Testis (tissue), 2 donors: ENCODE measurements at regions not wholly inside any gene's neighbourhood (a gene's known extent, or its start where the extent isn't known, plus 50 kb on each side); places are given as distances from the start of the nearest gene placed in this dataset.

ENCODE experiments used
- DNase-seq: peaks from one replicate; pipeline ENCODE4 v3.0.0-alpha.2; 2019
- H3K27ac ChIP-seq, 2 donors: fragments of 200-600 bp; sonication (generic); one replicate each; pipeline ENCODE4 v1.5.1; 2019
- H3K27me3 ChIP-seq: fragments of 200-600 bp; sonication (generic); one replicate; pipeline ENCODE4 v1.5.1; 2019
- H3K36me3 ChIP-seq: fragments of 200-600 bp; sonication (generic); one replicate; pipeline ENCODE4 v1.5.1; 2017; ENCODE audit warnings: low read depth; ENCODE audit errors: missing control alignments
- H3K4me1 ChIP-seq: fragments of 200-600 bp; sonication (generic); one replicate; pipeline ENCODE4 v1.5.1; 2019
- H3K4me3 ChIP-seq, 2 donors: fragments of 200-600 bp; sonication (generic); one replicate each; pipeline ENCODE4 v1.5.1; 2017 to 2019
- H3K9me3 ChIP-seq: fragments of 200-600 bp; sonication (generic); one replicate; pipeline ENCODE4 v1.5.1; 2017
- CTCF ChIP-seq, 3 experiments: fragments of 450-650 bp in 2 of 3; fragments of 200-600 bp in 1 of 3; sonication (generic) in 1 of 3; IDR thresholded peaks; one replicate each; pipeline ENCODE4 v1.5.1; 2016 to 2019; ENCODE audit warnings: antibody characterized with exemption in 3 of 3, mild to moderate bottlenecking in 2 of 3, moderate library complexity in 1 of 3
- POLR2A ChIP-seq: fragments of 450-650 bp; IDR thresholded peaks from one replicate; pipeline ENCODE4 v1.6.1; 2017; ENCODE audit warnings: antibody characterized with exemption, mild to moderate bottlenecking, moderate library complexity
- WGBS, 2 donors: methylation state at CpG; one replicate each; pipeline ENCODE4 v1.1.5; 2018; 5-methylcytosine and 5-hydroxymethylcytosine counted together
- intact Hi-C: fragments of 100-400 bp; cut with DNase I; formaldehyde crosslinking; loops from one replicate; pipeline ENCODE4 v1.15.1; 2023; ENCODE audit warnings: low total_unique reads

DNA sequence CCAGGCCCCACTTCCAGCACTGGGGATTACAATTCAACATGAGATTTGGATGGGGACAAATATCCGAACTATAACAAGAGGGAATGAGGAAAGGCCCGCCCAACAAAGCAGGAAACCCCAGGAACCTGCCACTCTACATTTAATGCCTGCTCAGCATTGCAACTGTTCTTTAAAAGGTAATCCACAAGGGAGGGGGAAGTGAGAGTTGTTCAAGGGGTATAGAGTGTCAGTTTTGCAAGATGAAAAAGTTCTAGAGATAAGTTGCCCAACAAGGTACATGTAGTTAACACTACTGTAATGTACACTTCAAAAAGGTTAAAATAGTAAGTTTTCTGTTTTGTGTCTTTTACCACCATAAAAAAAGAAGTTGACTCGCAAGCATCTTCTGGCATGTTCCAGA lies 137.6 kb downstream of the MBD2 start:
- intact Hi-C loops: no loop called here
- WGBS, 2 donors: 93 to 96% methylated on average over 3 of the region's 3 CpGs
- TF ChIP-seq POLR2A (no peak), CTCF (IDR thresholded peaks at IDR 0.05) (no peak)
- Histone ChIP-seq H3K27me3 (no peaks in the 10 kb centered on the region), H3K36me3 (no peaks in the 10 kb centered on the region), H3K4me1 (no peaks in the 10 kb centered on the region), H3K27ac (no peak overlapping the region), H3K4me3 (no peak overlapping the region), H3K9me3 (no peaks in the 10 kb centered on the region)
- DNase-seq: no peak

DNA sequence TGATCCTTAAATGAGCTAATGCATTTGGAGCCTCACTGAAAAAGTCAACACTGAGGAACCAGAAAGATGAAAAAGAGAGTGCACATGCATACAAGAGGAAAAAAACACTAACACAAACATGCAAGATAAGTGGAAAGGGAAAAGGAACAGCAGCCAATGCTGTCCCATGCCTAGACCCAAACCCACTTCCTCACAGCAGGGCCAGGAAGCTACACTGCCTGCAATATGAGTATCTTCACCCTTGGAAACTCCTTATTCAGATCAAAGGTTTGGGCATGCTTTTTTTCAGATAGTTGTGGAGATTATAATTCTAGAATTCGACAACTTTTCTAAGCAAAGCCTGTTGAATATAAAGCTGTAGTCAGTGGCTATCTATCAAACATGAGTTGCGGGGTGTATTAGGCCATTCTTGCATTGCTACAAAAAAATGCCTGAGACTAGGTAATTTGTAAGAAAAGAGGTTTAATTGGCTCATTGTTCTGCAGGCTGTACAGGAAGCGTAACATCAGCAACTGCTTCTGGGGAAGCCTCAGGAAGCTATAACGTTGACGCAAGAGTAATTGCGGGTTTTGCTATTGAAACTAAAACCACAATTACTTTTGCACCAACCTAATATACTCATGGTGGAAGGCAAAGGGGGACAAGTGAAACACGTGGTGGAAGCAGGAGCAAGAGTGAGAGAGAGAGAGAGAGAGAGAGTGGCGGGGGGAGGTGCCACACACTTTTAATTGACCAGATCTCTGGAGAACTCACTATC lies 138.2 kb downstream of the MBD2 start:
- DNase-seq: no peak
- intact Hi-C loops: no loop called here
- TF ChIP-seq CTCF (IDR thresholded peaks at IDR 0.05) (no peak), POLR2A (no peak)
- WGBS, 2 donors: 84 to 85% methylated on average over 8 of the region's 8 CpGs
- Histone ChIP-seq H3K27me3 (no peaks in the 10 kb centered on the region), H3K4me3 (no peak overlapping the region), H3K9me3 (no peaks in the 10 kb centered on the region), H3K36me3 (no peaks in the 10 kb centered on the region), H3K4me1 (no peaks in the 10 kb centered on the region), H3K27ac (no peak overlapping the region)

GRCh38 chr18:54080858-54081257 lies 143.6 kb downstream of the MBD2 start:
- TF ChIP-seq POLR2A: no peak
- no peak for TF ChIP-seq CTCF (IDR thresholded peaks at IDR 0.05)
- no peaks in the 10 kb centered on the region for H3K36me3 ChIP-seq
- 57 to 63% methylated on average over 2 of the region's 2 CpGs for WGBS, 2 donors
- H3K4me3 ChIP-seq: no peak overlapping the region
- no peaks in the 10 kb centered on the region for H3K9me3 ChIP-seq
- intact Hi-C loops: no loop called here
- no peak overlapping the region for H3K27ac ChIP-seq
- no peaks in the 10 kb centered on the region for H3K4me1 ChIP-seq
- no peaks in the 10 kb centered on the region for H3K27me3 ChIP-seq
- no peak for DNase-seq

- Histone ChIP-seq H3K36me3 (no peaks in the 10 kb centered on the region), H3K27me3 (no peaks in the 10 kb centered on the region), H3K4me3 (no peak overlapping the region), H3K27ac (no peak overlapping the region), H3K4me1 (no peaks in the 10 kb centered on the region), H3K9me3 (no peaks in the 10 kb centered on the region)
- intact Hi-C loops: no loop called here
- DNase-seq: no peak
- no peak for TF ChIP-seq POLR2A
- TF ChIP-seq CTCF (IDR thresholded peaks at IDR 0.05): no peak
- 30 to 50% methylated on average over 1 of the region's 1 CpG for WGBS, 2 donors
Observed at GRCh38 chr18:54076166-54076565, 148.3 kb downstream of the MBD2 start.

DNA sequence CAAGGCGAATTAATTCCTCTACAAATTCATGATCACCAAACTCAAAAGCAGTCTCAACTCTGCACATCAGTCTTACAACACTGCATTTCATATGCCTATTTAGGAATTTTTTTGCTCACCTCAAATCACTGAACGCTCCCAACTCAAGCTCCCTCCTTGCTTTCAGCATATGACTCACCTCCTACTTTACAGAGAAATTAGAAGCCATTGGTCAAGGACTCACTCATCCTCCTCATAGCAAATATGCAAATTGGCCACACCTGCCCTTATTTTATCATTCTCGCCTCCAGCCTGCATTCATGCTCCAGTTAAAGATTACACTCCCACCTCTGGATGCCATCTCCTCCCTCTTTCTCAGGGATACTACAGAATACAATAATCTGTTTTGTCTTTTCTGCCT lies 148.8 kb downstream of the MBD2 start:
- no peaks in the 10 kb centered on the region for H3K4me1 ChIP-seq
- H3K9me3 ChIP-seq: no peaks in the 10 kb centered on the region
- 57 to 71% methylated on average over 3 of the region's 3 CpGs for WGBS, 2 donors
- intact Hi-C loops: no loop called here
- no peak overlapping the region for H3K4me3 ChIP-seq
- no peaks in the 10 kb centered on the region for H3K36me3 ChIP-seq
- no peak overlapping the region for H3K27ac ChIP-seq
- H3K27me3 ChIP-seq: no peaks in the 10 kb centered on the region
- TF ChIP-seq POLR2A (no peak), CTCF (IDR thresholded peaks at IDR 0.05) (no peak)
- no peak for DNase-seq
